ENCODE measurements at regions not wholly inside any gene's neighbourhood (a gene's known extent, or its start where the extent isn't known, plus 50 kb on each side); places are given as distances from the start of the nearest gene placed in this dataset.

GRCh38 chr2:40606862-40607261, 155.0 kb upstream of the SLC8A1 start:
- TF ChIP-seq ZBTB11 (CRISPR knock-in tag; IDR thresholded peaks at IDR 0.05): no peak
- no peak for TF ChIP-seq POLR2A (IDR thresholded peaks at IDR 0.05; ENCODE audit: low read depth, low read length)
- TF ChIP-seq MAX (IDR thresholded peaks at IDR 0.05; ENCODE audit: low read depth, low read length): no peak
- TF ChIP-seq EZH2 (IDR thresholded peaks at IDR 0.05; ENCODE audit: borderline replicate concordance, control insufficient read depth, low read depth, low read length): no peak
- TF ChIP-seq CTCF (IDR thresholded peaks at IDR 0.05 in 2 of 3, conservative IDR thresholded peaks at IDR 0.05 in 1 of 3; ENCODE audit: control insufficient read depth in 2 of 3, extremely low read depth in 1 of 3, insufficient read depth in 1 of 3, low read depth in 3 of 3, low read length in 3 of 3): no peak
- TF ChIP-seq ATF2 (IDR thresholded peaks at IDR 0.05; ENCODE audit: low read length): no peak
- no peak for TF ChIP-seq ZNF274 (IDR thresholded peaks at IDR 0.05; ENCODE audit: insufficient read depth, insufficient read length)
- no peak for TF ChIP-seq TCF7 (IDR thresholded peaks at IDR 0.05; ENCODE audit: borderline replicate concordance)
- no peak for TF ChIP-seq POLR2AphosphoS5 (IDR thresholded peaks at IDR 0.05; ENCODE audit: low read length)

Measured in GM12878 (cell line).